ENCODE measurements at regions not wholly inside any gene's neighbourhood (a gene's known extent, or its start where the extent isn't known, plus 50 kb on each side); places are given as distances from the start of the nearest gene placed in this dataset.

DNA sequence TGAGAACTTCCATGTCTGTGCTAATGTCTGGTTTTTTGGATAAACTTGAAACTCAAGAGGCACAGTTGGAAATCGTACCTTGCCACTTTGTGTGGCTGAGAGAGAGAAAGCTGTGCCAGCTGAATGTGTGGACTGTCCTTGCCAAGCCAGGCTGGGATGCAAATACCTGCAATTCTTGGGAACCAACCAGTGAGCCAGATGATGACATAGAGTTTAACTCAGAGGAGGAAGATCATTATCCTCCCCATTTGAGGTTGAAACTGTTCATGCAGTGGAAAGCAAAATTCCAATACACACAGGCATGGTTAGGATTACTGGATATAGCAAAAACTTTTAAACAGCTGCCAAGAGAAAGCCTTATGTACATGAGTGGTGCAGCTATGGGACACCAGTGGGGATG lies 451.4 kb upstream of the NPAP1 start:
- no peak for TF ChIP-seq POLR2A (IDR thresholded peaks at IDR 0.05; ENCODE audit: low read length)
- no peak for TF ChIP-seq GATA1 (IDR thresholded peaks at IDR 0.05; ENCODE audit: low read depth, low read length)
